ENCODE measurements at regions not wholly inside any gene's neighbourhood (a gene's known extent, or its start where the extent isn't known, plus 50 kb on each side); places are given as distances from the start of the nearest gene placed in this dataset.
"Not testable (repeated sequence)": the region's sequence is repeated elsewhere in the genome, so short reads cannot be mapped to it uniquely, and the experiment has no call there.

GRCh38 chr3:36187197-36187596, 193.1 kb upstream of the STAC start:
- not testable (repeated sequence) for TF ChIP-seq CTCF (IDR thresholded peaks at IDR 0.05; ENCODE audit: low read length); EZH2 (optimal IDR thresholded peaks at IDR 0.05; ENCODE audit: low read depth, low read length); EZH2phosphoT487 (IDR thresholded peaks at IDR 0.05; ENCODE audit: low read length)
